HCT116 (cell line): ENCODE measurements at regions not wholly inside any gene's neighbourhood (a gene's known extent, or its start where the extent isn't known, plus 50 kb on each side); places are given as distances from the start of the nearest gene placed in this dataset.

Experiments
- ATAC-seq: fragments of 200-7000 bp; cut with Tn5 transposase; 2 replicates; pipeline ENCODE4 v1.9.1; 2020; ENCODE audit warnings: mild to moderate bottlenecking, moderate library complexity
- BruUV-seq: library from RNA; stranded (reverse); fragments of 400-500 nt; replicated peaks from 2 replicates; lab custom pipeline; 2021; lab: Mats Ljungman, UMichigan
- CTCF ChIA-PET: fragments of 300-600 bp; sonication (Branson Sonifier 250); formaldehyde crosslinking; loops from one replicate; lab custom pipeline; 2021; ENCODE audit warnings: antibody characterized with exemption; lab: Charles Lee
- POLR2A ChIA-PET: fragments of 300-600, 350-600 bp; sonication (Branson Sonifier 250); formaldehyde crosslinking; loops from one replicate; lab custom pipeline; 2021; ENCODE audit warnings: antibody characterized with exemption; lab: Charles Lee
- RAD21 ChIA-PET, 2 experiments: fragments of 300-600 bp; sonication (Branson Sonifier 250); formaldehyde crosslinking; loops; one replicate each; lab custom pipeline; 2023; ENCODE audit warnings: low total read pairs in 2 of 2; ENCODE audit not compliant: uncharacterized antibody in 2 of 2, unreplicated experiment in 2 of 2, low non-redundant PET in 1 of 2; lab: Charles Lee
- DNase-seq: peaks from one replicate; pipeline ENCODE4 v3.0.0-alpha.2; 2010; ENCODE audit warnings: low read depth, low spot score
- H2AFZ ChIP-seq: fragments of 200-600 bp; shearing (Covaris generic), sonication (generic); 2 replicates; pipeline ENCODE4 v1.6.1; 2017; ENCODE audit warnings: low read depth, mixed run types, mixed read lengths, antibody characterized with exemption, low read length; ENCODE audit not compliant: poor library complexity, severe bottlenecking
- H3K27ac ChIP-seq: 2 replicates; pipeline ENCODE4 v1.5.1; 2012; ENCODE audit warnings: low read depth, low read length
- H3K27me3 ChIP-seq: fragments of 200-600 bp; sonication (generic); 2 replicates; pipeline ENCODE4 v1.6.1; 2016; ENCODE audit warnings: mixed run types, low read length, mixed read lengths; ENCODE audit not compliant: insufficient read depth
- H3K36me3 ChIP-seq, 2 experiments: fragments of 200-500 bp in 1 of 2; fragments of 200-600 bp in 1 of 2; sonication (Bioruptor generic) in 1 of 2; sonication (generic) in 1 of 2; 2 replicates each; pipeline versions ENCODE4 v1.5.1 to v1.6.1; 2014 to 2016; ENCODE audit warnings: low read length in 2 of 2, inconsistent platforms in 1 of 2, mixed read lengths in 1 of 2, mixed run types in 1 of 2; ENCODE audit not compliant: insufficient read depth in 2 of 2, control insufficient read depth in 1 of 2
- H3K4me1 ChIP-seq, 2 experiments: fragments of 200-600 bp in 1 of 2; sonication (generic) in 1 of 2; 2 replicates each; pipeline versions ENCODE4 v1.5.1 to v1.6.1; 2012 to 2017; ENCODE audit warnings: low read length in 2 of 2, inconsistent platforms in 1 of 2, mild to moderate bottlenecking in 1 of 2, mixed read lengths in 1 of 2, mixed run types in 1 of 2, moderate library complexity in 1 of 2; ENCODE audit not compliant: insufficient read depth in 2 of 2, control insufficient read depth in 1 of 2
- H3K4me2 ChIP-seq: fragments of 200-600 bp; sonication (generic); 2 replicates; pipeline ENCODE4 v1.6.1; 2017; ENCODE audit warnings: mixed run types, low read length, mixed read lengths
- H3K4me3 ChIP-seq, 2 experiments: fragments of 200-600 bp in 1 of 2; sonication (generic) in 1 of 2; replicated peaks in 1 of 2; 2 replicates each; pipeline ENCODE4 v1.5.1; 2011 to 2016; ENCODE audit warnings: low read length in 2 of 2, control low read depth in 1 of 2, low read depth in 1 of 2, mild to moderate bottlenecking in 1 of 2, mixed read lengths in 1 of 2, mixed run types in 1 of 2
- H3K79me2 ChIP-seq: fragments of 200-600 bp; sonication (generic); 2 replicates; pipeline ENCODE4 v1.6.1; 2017; ENCODE audit warnings: mild to moderate bottlenecking, mixed run types, low read length, moderate library complexity, mixed read lengths; ENCODE audit not compliant: insufficient read depth
- H3K9ac ChIP-seq: fragments of 200-600 bp; sonication (generic); 2 replicates; pipeline ENCODE4 v1.6.1; 2016; ENCODE audit warnings: low read length, mixed read lengths
- H3K9me2 ChIP-seq: fragments of 200-600 bp; sonication (generic), shearing (Covaris generic); 2 replicates; pipeline ENCODE4 v1.6.1; 2017; ENCODE audit warnings: mixed run types, mild to moderate bottlenecking, moderate library complexity; ENCODE audit not compliant: insufficient read depth
- H3K9me3 ChIP-seq, 2 experiments: fragments of 200-500 bp in 1 of 2; fragments of 200-600 bp in 1 of 2; sonication (Bioruptor generic) in 1 of 2; sonication (generic) in 1 of 2; 2 replicates each; pipeline ENCODE4 v1.6.1; 2014 to 2017; ENCODE audit warnings: low read length in 2 of 2, mixed read lengths in 2 of 2, inconsistent platforms in 1 of 2, low read depth in 1 of 2, mild to moderate bottlenecking in 1 of 2, mixed run types in 1 of 2, moderate library complexity in 1 of 2; ENCODE audit not compliant: control insufficient read depth in 1 of 2, insufficient read depth in 1 of 2
- H4K20me1 ChIP-seq: fragments of 200-600 bp; sonication (generic), shearing (Covaris generic); 2 replicates; pipeline ENCODE4 v1.6.1; 2017; ENCODE audit warnings: mixed run types, mild to moderate bottlenecking, moderate library complexity; ENCODE audit not compliant: insufficient read depth
- CBX3 ChIP-seq: IDR thresholded peaks from 2 replicates; pipeline ENCODE4 v1.6.1; 2012; ENCODE audit warnings: low read depth
- CEBPB ChIP-seq: IDR thresholded peaks from 2 replicates; pipeline ENCODE4 v1.6.1; 2012; ENCODE audit warnings: low read depth
- CTCF ChIP-seq, 3 experiments: fragments of 200-600 bp in 1 of 3; sonication (generic) in 1 of 3; IDR thresholded peaks in 2 of 3; conservative IDR thresholded peaks in 1 of 3; 2 replicates each; pipeline ENCODE4 v1.5.1; 2012 to 2017; ENCODE audit warnings: low read depth in 2 of 3, low read length in 2 of 3, antibody characterized with exemption in 1 of 3, borderline replicate concordance in 1 of 3, control low read depth in 1 of 3, mild to moderate bottlenecking in 1 of 3, mixed read lengths in 1 of 3, mixed run types in 1 of 3, moderate library complexity in 1 of 3; ENCODE audit not compliant: insufficient read depth in 1 of 3
- EGR1 ChIP-seq: IDR thresholded peaks from 2 replicates; pipeline ENCODE4 v1.6.1; 2012; ENCODE audit warnings: low read depth
- EZH2 ChIP-seq: fragments of 200-600 bp; sonication (generic); IDR thresholded peaks from 2 replicates; pipeline ENCODE4 v1.6.1; 2017; ENCODE audit warnings: antibody characterized with exemption, mixed run types
- EZH2phosphoT487 ChIP-seq: fragments of 200-600 bp; IDR thresholded peaks from 2 replicates; pipeline ENCODE4 v1.6.1; 2018; ENCODE audit warnings: antibody characterized with exemption, borderline replicate concordance
- FOSL1 ChIP-seq: IDR thresholded peaks from 2 replicates; pipeline ENCODE4 v1.6.1; 2012; ENCODE audit warnings: low read depth
- POLR2AphosphoS5 ChIP-seq: IDR thresholded peaks from 2 replicates; pipeline ENCODE4 v1.6.1; 2011; ENCODE audit warnings: mild to moderate bottlenecking, low read depth, low read length, moderate library complexity
- RAD21 ChIP-seq: IDR thresholded peaks from 2 replicates; pipeline ENCODE4 v1.6.1; 2012; ENCODE audit warnings: low read depth, mild to moderate bottlenecking
- REST ChIP-seq: IDR thresholded peaks from 2 replicates; pipeline ENCODE4 v1.6.1; 2012; ENCODE audit warnings: low read depth
- SIN3A ChIP-seq: IDR thresholded peaks from 2 replicates; pipeline ENCODE4 v1.6.1; 2012; ENCODE audit warnings: low read depth
- SP1 ChIP-seq: IDR thresholded peaks from 2 replicates; pipeline ENCODE4 v1.6.1; 2012; ENCODE audit warnings: low read depth
- SRF ChIP-seq: IDR thresholded peaks from 2 replicates; pipeline ENCODE4 v1.6.1; 2012; ENCODE audit warnings: low read depth
- TCF7L2 ChIP-seq: IDR thresholded peaks from 2 replicates; pipeline ENCODE4 v1.7.0; 2011; ENCODE audit warnings: borderline replicate concordance, inconsistent platforms; ENCODE audit not compliant: insufficient read depth, insufficient read length; ENCODE audit errors: extremely low read depth
- ZNF274 ChIP-seq: fragments of 200-500 bp; sonication (Bioruptor generic); IDR thresholded peaks from 2 replicates; pipeline ENCODE4 v1.6.1; 2014; ENCODE audit warnings: mild to moderate bottlenecking, low read depth, low read length, inconsistent platforms
- intact Hi-C: fragments of 100-400 bp; cut with micrococcal nuclease; formaldehyde crosslinking; loops from 2 replicates; pipeline ENCODE4 v1.10.0; 2022

GRCh38 chr5:124948754-124949275 lies 202.4 kb upstream of the ZNF608 start:
- no peaks in the 10 kb centered on the region for H3K9me2 ChIP-seq
- TF ChIP-seq ZNF274 (no peak), CEBPB (no peak), SIN3A (no peak), EGR1 (no peak), REST (no peak), SP1 (no peak), EZH2phosphoT487 (no peak)
- H3K9me3 ChIP-seq, result no peaks in the 10 kb centered on the region
- H3K27me3 ChIP-seq, result no peaks in the 10 kb centered on the region
- no peak overlapping the region for H3K9ac ChIP-seq
- DNase-seq (no peak), ATAC-seq (no peak)
- H3K4me2 ChIP-seq, result no peak overlapping the region
- H3K79me2 ChIP-seq, result no peaks in the 10 kb centered on the region
- no TSS peak for BruUV-seq
- ChIA-PET POLR2A (no interaction called here), RAD21 (no interaction called here), CTCF (no interaction called here)
- H4K20me1 ChIP-seq, result no peaks in the 10 kb centered on the region
- no peak overlapping the region for H3K4me3 ChIP-seq
- no peak overlapping the region for H3K27ac ChIP-seq
- no peaks in the 10 kb centered on the region for H3K36me3 ChIP-seq
- intact Hi-C loops, result no loop called here
- no peak overlapping the region for H2AFZ ChIP-seq
- H3K4me1 ChIP-seq, result no peaks in the 10 kb centered on the region

DNA sequence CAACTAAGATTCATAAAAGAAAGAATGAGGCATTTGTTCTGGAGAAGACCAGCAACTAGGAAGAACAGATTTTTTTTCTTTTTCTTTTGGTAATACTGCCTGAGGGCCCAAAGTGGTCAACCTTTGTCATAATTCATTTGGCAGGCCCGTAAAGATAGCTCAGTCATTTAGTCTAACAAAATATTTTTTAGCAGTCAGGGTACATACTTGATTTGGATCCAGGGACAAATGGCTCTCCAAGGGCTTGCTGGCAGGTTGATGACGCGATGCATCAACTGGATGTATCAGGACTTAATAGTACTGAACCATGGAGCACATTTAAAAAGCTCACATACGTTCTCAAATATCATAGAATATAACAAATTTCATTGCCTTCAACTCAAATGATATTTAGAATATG lies 203.4 kb upstream of the ZNF608 start:
- Histone ChIP-seq H3K4me3 (no peak overlapping the region), H4K20me1 (no peaks in the 10 kb centered on the region), H2AFZ (no peak overlapping the region), H3K36me3 (no peaks in the 10 kb centered on the region), H3K27me3 (no peaks in the 10 kb centered on the region), H3K9me2 (no peaks in the 10 kb centered on the region), H3K4me1 (no peaks in the 10 kb centered on the region), H3K27ac (no peak overlapping the region), H3K9ac (no peak overlapping the region), H3K79me2 (no peaks in the 10 kb centered on the region), H3K9me3 (no peaks in the 10 kb centered on the region), H3K4me2 (no peak overlapping the region)
- ATAC-seq, result no peak
- ChIA-PET RAD21 (no interaction called here), CTCF (no interaction called here), POLR2A (no interaction called here)
- DNase-seq, result no peak
- intact Hi-C loops, result no loop called here
- BruUV-seq, result no TSS peak
- TF ChIP-seq CEBPB (no peak), TCF7L2 (no peak), SP1 (no peak), EZH2 (no peak), RAD21 (no peak), CBX3 (no peak), POLR2AphosphoS5 (no peak), CTCF (IDR thresholded peaks at IDR 0.05 in 2 of 3, conservative IDR thresholded peaks at IDR 0.05 in 1 of 3; ENCODE audit: borderline replicate concordance in 1 of 3, insufficient read depth in 1 of 3, low read depth in 2 of 3, low read length in 2 of 3) (no peak), SRF (no peak), SIN3A (no peak), FOSL1 (no peak), EZH2phosphoT487 (no peak)
- TF ChIP-seq, all 23 proteins: peak for 0
